ENCODE measurements at regions not wholly inside any gene's neighbourhood (a gene's known extent, or its start where the extent isn't known, plus 50 kb on each side); places are given as distances from the start of the nearest gene placed in this dataset.

- H3K9me2 ChIP-seq (replicated peaks; ENCODE audit: insufficient read depth, low read length), result no peaks in the 10 kb centered on the region
- H4K20me1 ChIP-seq (ENCODE audit: insufficient read depth, low read depth, low read length), result no peaks in the 10 kb centered on the region
- no peak overlapping the region for H3K4me3 ChIP-seq (ENCODE audit: low read length)
- no peaks in the 10 kb centered on the region for H3K9me3 ChIP-seq (ENCODE audit: low read length)
- no peak overlapping the region for H3K4me2 ChIP-seq (ENCODE audit: low read depth, low read length, poor library complexity, severe bottlenecking)
- no peaks in the 10 kb centered on the region for H3K36me3 ChIP-seq (ENCODE audit: insufficient read depth, low read length)
- no peaks in the 10 kb centered on the region for H3K4me1 ChIP-seq (ENCODE audit: low read length)
- no peak overlapping the region for H2AFZ ChIP-seq (ENCODE audit: low read length)
- no peaks in the 10 kb centered on the region for H3K27me3 ChIP-seq (ENCODE audit: low read length)
- DNase-seq, result no peak
- no peak overlapping the region for H3K9ac ChIP-seq (ENCODE audit: low read length)
- no peaks in the 10 kb centered on the region for H3K79me2 ChIP-seq (ENCODE audit: low read length)
- H3K27ac ChIP-seq (ENCODE audit: low read length), result no peak overlapping the region
Observed at GRCh38 chr10:83374741-83375140, 764.6 kb upstream of the GHITM start.

GRCh38 chr10:83375274-83375673, 764.0 kb upstream of the GHITM start:
- no peaks in the 10 kb centered on the region for H3K9me2 ChIP-seq (replicated peaks; ENCODE audit: insufficient read depth, low read length)
- no peaks in the 10 kb centered on the region for H4K20me1 ChIP-seq (ENCODE audit: insufficient read depth, low read depth, low read length)
- H3K9me3 ChIP-seq (ENCODE audit: low read length), result no peaks in the 10 kb centered on the region
- H3K27me3 ChIP-seq (ENCODE audit: low read length), result no peaks in the 10 kb centered on the region
- DNase-seq, result no peak
- no peak overlapping the region for H3K27ac ChIP-seq (ENCODE audit: low read length)
- no peaks in the 10 kb centered on the region for H3K4me1 ChIP-seq (ENCODE audit: low read length)
- H2AFZ ChIP-seq (ENCODE audit: low read length), result no peak overlapping the region
- no peaks in the 10 kb centered on the region for H3K79me2 ChIP-seq (ENCODE audit: low read length)
- H3K4me3 ChIP-seq (ENCODE audit: low read length), result no peak overlapping the region
- H3K9ac ChIP-seq (ENCODE audit: low read length), result no peak overlapping the region
- H3K4me2 ChIP-seq (ENCODE audit: low read depth, low read length, poor library complexity, severe bottlenecking), result no peak overlapping the region
- no peaks in the 10 kb centered on the region for H3K36me3 ChIP-seq (ENCODE audit: insufficient read depth, low read length)

- no peaks in the 10 kb centered on the region for H3K36me3 ChIP-seq (ENCODE audit: insufficient read depth, low read length)
- no peak overlapping the region for H3K27ac ChIP-seq (ENCODE audit: low read length)
- no peaks in the 10 kb centered on the region for H3K27me3 ChIP-seq (ENCODE audit: low read length)
- no peaks in the 10 kb centered on the region for H4K20me1 ChIP-seq (ENCODE audit: insufficient read depth, low read depth, low read length)
- no peaks in the 10 kb centered on the region for H3K9me3 ChIP-seq (ENCODE audit: low read length)
- no peak overlapping the region for H3K4me2 ChIP-seq (ENCODE audit: low read depth, low read length, poor library complexity, severe bottlenecking)
- no peak overlapping the region for H3K9ac ChIP-seq (ENCODE audit: low read length)
- no peak for DNase-seq
- no peaks in the 10 kb centered on the region for H3K4me1 ChIP-seq (ENCODE audit: low read length)
- H3K4me3 ChIP-seq (ENCODE audit: low read length), result no peak overlapping the region
- H3K79me2 ChIP-seq (ENCODE audit: low read length), result no peaks in the 10 kb centered on the region
- H2AFZ ChIP-seq (ENCODE audit: low read length), result no peak overlapping the region
- no peaks in the 10 kb centered on the region for H3K9me2 ChIP-seq (replicated peaks; ENCODE audit: insufficient read depth, low read length)
Observed at GRCh38 chr10:83397806-83398205, 741.5 kb upstream of the GHITM start.

- no peak overlapping the region for H3K9ac ChIP-seq (ENCODE audit: low read length)
- no peaks in the 10 kb centered on the region for H3K9me2 ChIP-seq (replicated peaks; ENCODE audit: insufficient read depth, low read length)
- H3K27me3 ChIP-seq (ENCODE audit: low read length), result no peaks in the 10 kb centered on the region
Observed at GRCh38 chr10:83410570-83410969, 728.7 kb upstream of the GHITM start.

GRCh38 chr10:83425306-83425705, 714.0 kb upstream of the GHITM start:
- Histone ChIP-seq H3K4me2 (ENCODE audit: low read depth, low read length, poor library complexity, severe bottlenecking) (no peak overlapping the region), H3K9me2 (replicated peaks; ENCODE audit: insufficient read depth, low read length) (no peaks in the 10 kb centered on the region), H3K79me2 (ENCODE audit: low read length) (no peaks in the 10 kb centered on the region), H3K9me3 (ENCODE audit: low read length) (no peaks in the 10 kb centered on the region), H3K27ac (ENCODE audit: low read length) (no peak overlapping the region), H4K20me1 (ENCODE audit: insufficient read depth, low read depth, low read length) (no peaks in the 10 kb centered on the region), H3K4me1 (ENCODE audit: low read length) (no peaks in the 10 kb centered on the region), H3K36me3 (ENCODE audit: insufficient read depth, low read length) (no peaks in the 10 kb centered on the region), H3K27me3 (ENCODE audit: low read length) (no peaks in the 10 kb centered on the region), H3K4me3 (ENCODE audit: low read length) (no peak overlapping the region), H2AFZ (ENCODE audit: low read length) (no peak overlapping the region), H3K9ac (ENCODE audit: low read length) (no peak overlapping the region)
- no peak for DNase-seq

More at GRCh38 chr10:83410570-83410969, 728.7 kb upstream of the GHITM start:
- Histone ChIP-seq H3K79me2 (ENCODE audit: low read length) (no peaks in the 10 kb centered on the region), H2AFZ (ENCODE audit: low read length) (no peak overlapping the region), H3K27ac (ENCODE audit: low read length) (no peak overlapping the region), H3K4me3 (ENCODE audit: low read length) (no peak overlapping the region), H3K4me1 (ENCODE audit: low read length) (no peaks in the 10 kb centered on the region), H3K9me3 (ENCODE audit: low read length) (no peaks in the 10 kb centered on the region), H3K4me2 (ENCODE audit: low read depth, low read length, poor library complexity, severe bottlenecking) (no peak overlapping the region), H3K36me3 (ENCODE audit: insufficient read depth, low read length) (no peaks in the 10 kb centered on the region), H4K20me1 (ENCODE audit: insufficient read depth, low read depth, low read length) (no peaks in the 10 kb centered on the region)
- DNase-seq, result no peak

GRCh38 chr10:83427101-83427500, 712.2 kb upstream of the GHITM start:
- no peaks in the 10 kb centered on the region for H3K27me3 ChIP-seq (ENCODE audit: low read length)
- H4K20me1 ChIP-seq (ENCODE audit: insufficient read depth, low read depth, low read length), result no peaks in the 10 kb centered on the region
- H3K79me2 ChIP-seq (ENCODE audit: low read length), result no peaks in the 10 kb centered on the region
- H3K4me3 ChIP-seq (ENCODE audit: low read length), result no peak overlapping the region
- H3K9me3 ChIP-seq (ENCODE audit: low read length), result no peaks in the 10 kb centered on the region
- no peaks in the 10 kb centered on the region for H3K9me2 ChIP-seq (replicated peaks; ENCODE audit: insufficient read depth, low read length)
- H3K4me1 ChIP-seq (ENCODE audit: low read length), result no peaks in the 10 kb centered on the region
- no peak overlapping the region for H3K4me2 ChIP-seq (ENCODE audit: low read depth, low read length, poor library complexity, severe bottlenecking)
- no peak overlapping the region for H2AFZ ChIP-seq (ENCODE audit: low read length)
- no peak overlapping the region for H3K9ac ChIP-seq (ENCODE audit: low read length)
- DNase-seq, result no peak
- no peaks in the 10 kb centered on the region for H3K36me3 ChIP-seq (ENCODE audit: insufficient read depth, low read length)
- H3K27ac ChIP-seq (ENCODE audit: low read length), result no peak overlapping the region

GRCh38 chr10:83432261-83433045, 706.9 kb upstream of the GHITM start:
- H3K4me3 ChIP-seq (ENCODE audit: low read length), result no peak overlapping the region
- no peak overlapping the region for H3K9ac ChIP-seq (ENCODE audit: low read length)
- no peaks in the 10 kb centered on the region for H3K79me2 ChIP-seq (ENCODE audit: low read length)
- H3K9me3 ChIP-seq (ENCODE audit: low read length), result no peaks in the 10 kb centered on the region
- no peak overlapping the region for H3K27ac ChIP-seq (ENCODE audit: low read length)
- H3K4me2 ChIP-seq (ENCODE audit: low read depth, low read length, poor library complexity, severe bottlenecking), result no peak overlapping the region
- H4K20me1 ChIP-seq (ENCODE audit: insufficient read depth, low read depth, low read length), result no peaks in the 10 kb centered on the region
- H3K27me3 ChIP-seq (ENCODE audit: low read length), result no peaks in the 10 kb centered on the region
- no peaks in the 10 kb centered on the region for H3K9me2 ChIP-seq (replicated peaks; ENCODE audit: insufficient read depth, low read length)
- no peak overlapping the region for H2AFZ ChIP-seq (ENCODE audit: low read length)
- DNase-seq, result no peak
- no peaks in the 10 kb centered on the region for H3K36me3 ChIP-seq (ENCODE audit: insufficient read depth, low read length)
- no peaks in the 10 kb centered on the region for H3K4me1 ChIP-seq (ENCODE audit: low read length)

GRCh38 chr10:83433705-83434104, 705.6 kb upstream of the GHITM start:
- Histone ChIP-seq H3K36me3 (ENCODE audit: insufficient read depth, low read length) (no peaks in the 10 kb centered on the region), H3K4me3 (ENCODE audit: low read length) (no peak overlapping the region), H3K4me2 (ENCODE audit: low read depth, low read length, poor library complexity, severe bottlenecking) (no peak overlapping the region), H3K27ac (ENCODE audit: low read length) (no peak overlapping the region), H3K9me3 (ENCODE audit: low read length) (no peaks in the 10 kb centered on the region), H3K27me3 (ENCODE audit: low read length) (no peaks in the 10 kb centered on the region), H3K4me1 (ENCODE audit: low read length) (no peaks in the 10 kb centered on the region), H2AFZ (ENCODE audit: low read length) (no peak overlapping the region), H4K20me1 (ENCODE audit: insufficient read depth, low read depth, low read length) (no peaks in the 10 kb centered on the region), H3K79me2 (ENCODE audit: low read length) (no peaks in the 10 kb centered on the region), H3K9me2 (replicated peaks; ENCODE audit: insufficient read depth, low read length) (no peaks in the 10 kb centered on the region), H3K9ac (ENCODE audit: low read length) (no peak overlapping the region)
- DNase-seq, result no peak
